ENCODE measurements at regions not wholly inside any gene's neighbourhood (a gene's known extent, or its start where the extent isn't known, plus 50 kb on each side); places are given as distances from the start of the nearest gene placed in this dataset.

DNA sequence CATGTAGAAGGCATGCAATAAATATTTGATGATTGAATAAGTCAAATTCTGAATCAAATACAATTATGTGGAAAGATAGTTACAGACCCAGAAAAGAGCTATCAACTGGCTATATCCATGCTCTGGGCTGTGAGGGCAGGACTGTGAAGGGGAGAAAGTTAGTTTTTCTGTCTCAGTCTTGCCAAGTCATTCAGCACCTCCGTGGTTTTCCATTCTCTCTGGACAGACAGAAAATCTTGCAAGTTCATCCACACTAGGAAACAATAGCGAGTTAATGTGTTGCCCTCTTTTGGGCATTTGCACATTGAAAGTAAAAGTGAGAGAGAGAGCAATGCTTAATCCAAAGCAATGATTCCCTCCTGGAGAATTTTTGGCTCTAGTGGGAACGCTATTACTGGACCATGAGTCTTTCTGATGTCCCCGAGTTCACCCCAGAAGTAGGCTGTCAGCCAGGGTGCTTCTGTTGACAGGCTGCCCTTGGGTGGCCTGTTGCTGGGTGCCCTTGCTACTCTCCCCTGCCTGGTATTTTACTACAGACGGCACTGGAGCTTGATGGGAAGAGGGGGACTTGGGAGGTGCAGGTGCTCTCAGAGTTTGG lies 238.3 kb downstream of the LOXHD1 start:
- H3K4me3 ChIP-seq = no peak overlapping the region
- no peaks in the 10 kb centered on the region for H3K9me3 ChIP-seq (ENCODE audit: low read depth, low read length)
- no peak overlapping the region for H3K9ac ChIP-seq (ENCODE audit: insufficient read length)
- no peak for DNase-seq (ENCODE audit: low read depth, low spot score)
- no peak for TF ChIP-seq EZH2 (IDR thresholded peaks at IDR 0.05)
- TF ChIP-seq FOXP2 (optimal IDR thresholded peaks at IDR 0.05; ENCODE audit: control extremely low read depth, extremely low read length, insufficient read depth) = no peak
- TF ChIP-seq POLR2AphosphoS5 (IDR thresholded peaks at IDR 0.05; ENCODE audit: borderline replicate concordance, low read depth, low read length) = no peak
- H3K36me3 ChIP-seq (ENCODE audit: insufficient read depth, low read length) = no peaks in the 10 kb centered on the region
- no peak overlapping the region for H3K27ac ChIP-seq

DNA sequence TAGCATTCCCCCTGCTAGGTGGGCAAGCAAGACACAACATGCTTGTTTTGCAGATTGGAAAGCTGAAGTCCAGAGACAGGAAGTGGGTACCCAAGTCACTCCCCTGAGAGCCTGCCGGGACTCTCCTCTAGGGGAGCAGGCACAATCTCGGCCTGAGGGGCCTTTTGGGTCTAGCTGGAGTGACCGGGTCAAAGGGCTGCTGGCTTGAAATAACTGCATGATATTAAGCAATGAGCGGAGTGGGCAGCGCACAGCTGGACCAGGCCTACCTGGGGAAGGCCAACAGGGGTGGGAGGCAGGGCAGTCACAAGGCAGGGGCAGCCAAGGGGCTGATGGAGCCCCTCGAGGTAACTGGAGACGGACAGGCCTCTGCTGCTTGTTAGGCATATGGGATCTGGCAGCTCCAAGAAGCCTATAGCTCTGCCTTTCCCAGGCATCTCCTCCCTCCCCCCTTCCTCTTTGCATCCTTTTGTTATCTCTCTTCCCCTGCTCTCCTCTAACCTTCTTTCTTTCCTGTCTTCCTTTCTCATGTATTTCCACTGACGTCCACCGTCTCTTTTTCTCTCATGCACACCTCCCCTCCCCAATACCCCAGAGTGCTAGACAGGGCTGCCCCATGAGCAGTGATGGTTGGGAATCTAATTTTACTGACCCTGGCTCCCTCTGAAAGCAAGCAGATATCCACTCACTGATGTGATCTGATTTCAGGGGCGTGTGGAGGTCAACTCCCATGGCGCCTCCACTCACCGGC lies 237.5 kb downstream of the LOXHD1 start:
- no peaks in the 10 kb centered on the region for H3K9me3 ChIP-seq (ENCODE audit: low read depth, low read length)
- no peak overlapping the region for H3K27ac ChIP-seq
- H3K36me3 ChIP-seq (ENCODE audit: insufficient read depth, low read length) = no peaks in the 10 kb centered on the region
- no peak overlapping the region for H3K9ac ChIP-seq (ENCODE audit: insufficient read length)
- DNase-seq (ENCODE audit: low read depth, low spot score) = no peak
- no peak overlapping the region for H3K4me3 ChIP-seq
- TF ChIP-seq POLR2AphosphoS5 (IDR thresholded peaks at IDR 0.05; ENCODE audit: borderline replicate concordance, low read depth, low read length) (no peak), EZH2 (IDR thresholded peaks at IDR 0.05) (no peak), FOXP2 (optimal IDR thresholded peaks at IDR 0.05; ENCODE audit: control extremely low read depth, extremely low read length, insufficient read depth) (no peak)

DNA sequence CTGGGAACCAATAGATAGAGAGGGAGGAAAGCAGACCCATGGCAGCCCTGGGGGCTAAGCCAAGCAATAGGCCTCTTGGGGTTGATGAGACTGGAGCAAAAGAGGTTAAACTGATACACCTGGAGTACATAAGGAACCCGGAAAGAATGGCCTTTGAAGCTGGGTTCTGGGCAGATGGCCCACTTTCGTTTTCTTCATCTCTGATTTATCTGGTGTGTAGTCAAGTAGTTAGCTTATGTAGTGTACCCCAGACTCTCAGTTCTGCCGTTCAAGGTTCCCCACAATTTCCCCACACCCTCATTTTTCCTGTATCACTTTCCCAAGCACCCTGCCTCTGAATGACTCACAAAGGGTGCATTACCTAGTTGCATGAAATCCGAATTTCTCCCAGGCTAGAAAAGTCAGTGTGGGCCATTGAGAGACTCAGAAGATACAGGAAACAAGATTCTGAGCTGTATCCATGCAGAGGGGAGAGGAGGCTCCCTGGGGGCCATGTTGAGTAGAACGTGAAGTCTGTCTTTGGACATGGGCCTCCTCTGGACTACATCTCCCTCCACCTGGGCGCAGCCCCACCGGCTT lies 235.0 kb downstream of the LOXHD1 start:
- DNase-seq (ENCODE audit: low read depth, low spot score) = no peak
- H3K36me3 ChIP-seq (ENCODE audit: insufficient read depth, low read length) = no peaks in the 10 kb centered on the region
- TF ChIP-seq EZH2 (IDR thresholded peaks at IDR 0.05) = no peak
- TF ChIP-seq POLR2AphosphoS5 (IDR thresholded peaks at IDR 0.05; ENCODE audit: borderline replicate concordance, low read depth, low read length) = no peak
- TF ChIP-seq FOXP2 (optimal IDR thresholded peaks at IDR 0.05; ENCODE audit: control extremely low read depth, extremely low read length, insufficient read depth) = no peak
- no peak overlapping the region for H3K27ac ChIP-seq
- H3K4me3 ChIP-seq = no peak overlapping the region
- no peaks in the 10 kb centered on the region for H3K9me3 ChIP-seq (ENCODE audit: low read depth, low read length)
- H3K9ac ChIP-seq (ENCODE audit: insufficient read length) = no peak overlapping the region

DNA sequence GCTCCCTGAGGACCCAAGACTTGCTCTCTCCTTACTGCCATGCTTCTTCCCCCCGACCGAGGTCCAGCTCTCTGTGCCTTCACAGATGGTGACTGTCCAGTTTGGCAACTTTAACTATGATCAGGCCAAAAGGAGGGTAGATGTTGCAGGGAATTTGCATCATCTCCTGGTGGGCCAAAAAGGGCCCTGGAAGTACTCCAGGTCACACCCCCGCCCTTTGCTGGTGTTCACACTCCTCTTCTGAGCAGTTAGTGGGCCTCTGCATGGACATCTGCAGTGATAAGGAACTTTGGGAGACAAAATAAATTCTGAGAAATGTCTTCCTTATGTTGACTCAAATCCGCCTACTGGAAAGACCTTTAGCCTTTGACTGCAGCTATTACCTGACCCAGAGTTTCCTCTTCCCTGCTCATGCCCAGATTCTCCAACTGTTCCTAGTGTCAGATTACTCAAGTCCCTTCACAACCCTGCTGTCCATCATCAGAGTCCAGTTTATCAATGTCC lies 234.4 kb downstream of the LOXHD1 start:
- Histone ChIP-seq H3K27ac (no peak overlapping the region), H3K36me3 (ENCODE audit: insufficient read depth, low read length) (no peaks in the 10 kb centered on the region), H3K9ac (ENCODE audit: insufficient read length) (no peak overlapping the region), H3K9me3 (ENCODE audit: low read depth, low read length) (no peaks in the 10 kb centered on the region), H3K4me3 (no peak overlapping the region)
- DNase-seq (ENCODE audit: low read depth, low spot score) = no peak
- TF ChIP-seq FOXP2 (optimal IDR thresholded peaks at IDR 0.05; ENCODE audit: control extremely low read depth, extremely low read length, insufficient read depth) = no peak
- no peak for TF ChIP-seq POLR2AphosphoS5 (IDR thresholded peaks at IDR 0.05; ENCODE audit: borderline replicate concordance, low read depth, low read length)
- no peak for TF ChIP-seq EZH2 (IDR thresholded peaks at IDR 0.05)

DNA sequence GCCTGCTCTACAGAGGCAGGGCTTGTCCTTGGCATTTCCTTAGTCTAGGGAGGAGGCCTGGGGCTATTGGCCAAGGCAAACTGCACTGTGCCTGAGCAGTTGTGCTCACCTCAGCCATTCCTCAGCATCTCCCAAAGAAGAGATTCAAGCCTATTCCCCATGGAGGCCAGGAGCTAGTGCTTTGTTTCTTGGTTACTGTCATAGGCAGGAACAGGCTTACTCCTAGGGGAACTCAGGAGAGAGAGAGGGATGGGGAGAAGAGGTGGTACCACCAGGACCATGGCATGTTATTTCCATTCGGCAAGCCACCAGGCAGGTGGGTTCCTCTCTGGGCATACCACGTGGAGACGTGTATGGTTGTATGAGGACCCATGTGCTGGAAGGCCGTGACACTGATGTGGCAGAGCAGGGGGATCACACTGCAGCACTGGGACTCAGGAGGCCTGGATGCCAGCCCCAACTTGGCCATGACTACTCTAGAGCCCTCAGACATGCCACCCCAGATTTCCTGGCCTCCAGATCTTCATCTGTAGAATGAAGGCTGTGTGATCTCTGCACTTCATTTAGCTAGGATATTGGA lies 233.7 kb downstream of the LOXHD1 start:
- no peak overlapping the region for H3K27ac ChIP-seq
- no peak for TF ChIP-seq EZH2 (IDR thresholded peaks at IDR 0.05)
- TF ChIP-seq POLR2AphosphoS5 (IDR thresholded peaks at IDR 0.05; ENCODE audit: borderline replicate concordance, low read depth, low read length) = no peak
- TF ChIP-seq FOXP2 (optimal IDR thresholded peaks at IDR 0.05; ENCODE audit: control extremely low read depth, extremely low read length, insufficient read depth) = no peak
- no peak overlapping the region for H3K4me3 ChIP-seq
- H3K36me3 ChIP-seq (ENCODE audit: insufficient read depth, low read length) = no peaks in the 10 kb centered on the region
- H3K9me3 ChIP-seq (ENCODE audit: low read depth, low read length) = no peaks in the 10 kb centered on the region
- H3K9ac ChIP-seq (ENCODE audit: insufficient read length) = no peak overlapping the region
- no peak for DNase-seq (ENCODE audit: low read depth, low spot score)

DNA sequence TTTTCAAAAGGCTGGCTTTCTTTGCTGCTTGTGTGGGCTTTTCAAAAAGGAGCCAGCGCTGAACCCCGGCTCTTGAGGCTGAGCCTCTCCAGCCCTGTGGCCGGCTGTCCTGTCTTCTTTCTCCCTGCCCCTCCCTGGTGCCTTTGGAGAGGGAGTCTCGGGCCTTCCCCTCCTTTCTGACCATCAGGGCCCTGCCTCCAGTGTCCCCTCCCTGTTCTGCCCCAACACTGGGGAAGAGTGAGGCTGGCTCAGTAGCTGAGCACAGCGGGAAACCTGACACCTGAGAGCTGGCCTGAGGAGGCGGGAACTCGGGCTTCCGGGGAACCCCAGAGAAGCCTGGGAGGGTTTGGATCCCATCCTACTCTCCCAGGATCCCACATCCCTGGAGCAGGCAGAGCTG lies 232.1 kb downstream of the LOXHD1 start:
- no peak overlapping the region for H3K4me3 ChIP-seq
- H3K27ac ChIP-seq = no peak overlapping the region
- no peak overlapping the region for H3K9ac ChIP-seq (ENCODE audit: insufficient read length)
- H3K9me3 ChIP-seq (ENCODE audit: low read depth, low read length) = no peaks in the 10 kb centered on the region
- no peaks in the 10 kb centered on the region for H3K36me3 ChIP-seq (ENCODE audit: insufficient read depth, low read length)
- TF ChIP-seq POLR2AphosphoS5 (IDR thresholded peaks at IDR 0.05; ENCODE audit: borderline replicate concordance, low read depth, low read length) (no peak), EZH2 (IDR thresholded peaks at IDR 0.05) (no peak), FOXP2 (optimal IDR thresholded peaks at IDR 0.05; ENCODE audit: control extremely low read depth, extremely low read length, insufficient read depth) (no peak)
- DNase-seq (ENCODE audit: low read depth, low spot score) = no peak

DNA sequence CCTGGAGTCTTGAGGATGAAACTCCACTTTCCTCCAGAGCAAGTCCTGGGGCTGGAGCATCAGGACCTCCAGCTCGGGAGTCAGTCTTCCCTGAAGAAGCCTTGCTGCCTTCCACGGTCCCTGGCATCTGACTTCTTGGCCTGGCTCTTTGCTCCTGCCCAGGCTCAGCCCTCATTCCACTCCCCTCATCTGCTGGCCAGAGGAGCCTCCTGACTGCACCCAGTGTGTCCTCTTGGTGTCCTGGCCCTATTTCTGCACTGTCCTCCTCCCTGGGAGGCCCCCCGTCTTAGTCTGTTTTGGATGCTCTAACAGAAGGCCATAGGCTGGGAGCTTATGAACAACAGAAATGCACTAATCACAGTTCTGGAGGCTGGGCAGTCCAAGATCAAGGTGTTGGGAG lies 231.5 kb downstream of the LOXHD1 start:
- H3K9ac ChIP-seq (ENCODE audit: insufficient read length) = no peak overlapping the region
- no peak overlapping the region for H3K4me3 ChIP-seq
- no peak for TF ChIP-seq FOXP2 (optimal IDR thresholded peaks at IDR 0.05; ENCODE audit: control extremely low read depth, extremely low read length, insufficient read depth)
- TF ChIP-seq EZH2 (IDR thresholded peaks at IDR 0.05) = no peak
- no peak for TF ChIP-seq POLR2AphosphoS5 (IDR thresholded peaks at IDR 0.05; ENCODE audit: borderline replicate concordance, low read depth, low read length)
- no peaks in the 10 kb centered on the region for H3K9me3 ChIP-seq (ENCODE audit: low read depth, low read length)
- H3K36me3 ChIP-seq (ENCODE audit: insufficient read depth, low read length) = no peaks in the 10 kb centered on the region
- no peak for DNase-seq (ENCODE audit: low read depth, low spot score)
- no peak overlapping the region for H3K27ac ChIP-seq

DNA sequence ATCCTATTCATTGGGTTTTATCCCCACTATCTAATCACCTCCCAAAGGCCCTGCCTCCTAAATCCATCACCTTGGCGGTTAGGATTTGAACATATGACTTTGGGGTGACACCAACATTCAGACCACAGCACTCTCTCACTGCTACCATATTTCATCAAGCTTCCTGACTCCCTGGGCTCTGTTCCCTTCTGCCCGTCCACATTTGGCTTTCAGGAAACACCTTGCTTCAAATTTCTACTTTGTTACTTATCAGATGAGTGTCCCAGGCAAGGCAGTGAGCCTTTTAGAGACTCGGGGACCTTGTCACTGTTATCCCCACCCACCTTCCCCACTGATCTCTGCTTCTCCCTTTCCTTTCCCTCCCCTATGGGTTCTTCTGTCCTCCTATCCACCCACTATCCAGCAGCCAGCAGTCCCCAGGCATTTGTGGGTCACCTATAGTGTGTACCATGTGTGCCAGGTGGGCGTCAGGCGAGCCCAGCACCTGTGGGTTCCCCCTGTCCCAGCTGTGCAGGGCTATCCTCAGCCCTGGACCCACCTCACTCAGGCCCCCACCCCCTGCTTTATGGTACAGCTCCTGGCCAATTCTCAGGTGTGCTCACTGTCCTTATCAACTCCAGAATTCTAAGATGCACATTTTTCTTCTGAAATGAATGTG lies 230.9 kb downstream of the LOXHD1 start:
- Histone ChIP-seq H3K4me3 (no peak overlapping the region), H3K9ac (ENCODE audit: insufficient read length) (no peak overlapping the region), H3K27ac (no peak overlapping the region), H3K9me3 (ENCODE audit: low read depth, low read length) (no peaks in the 10 kb centered on the region), H3K36me3 (ENCODE audit: insufficient read depth, low read length) (no peaks in the 10 kb centered on the region)
- no peak for TF ChIP-seq POLR2AphosphoS5 (IDR thresholded peaks at IDR 0.05; ENCODE audit: borderline replicate concordance, low read depth, low read length)
- TF ChIP-seq EZH2 (IDR thresholded peaks at IDR 0.05) = no peak
- TF ChIP-seq FOXP2 (optimal IDR thresholded peaks at IDR 0.05; ENCODE audit: control extremely low read depth, extremely low read length, insufficient read depth) = no peak
- DNase-seq (ENCODE audit: low read depth, low spot score) = no peak
